ENCODE measurements at regions not wholly inside any gene's neighbourhood (a gene's known extent, or its start where the extent isn't known, plus 50 kb on each side); places are given as distances from the start of the nearest gene placed in this dataset.

DNA sequence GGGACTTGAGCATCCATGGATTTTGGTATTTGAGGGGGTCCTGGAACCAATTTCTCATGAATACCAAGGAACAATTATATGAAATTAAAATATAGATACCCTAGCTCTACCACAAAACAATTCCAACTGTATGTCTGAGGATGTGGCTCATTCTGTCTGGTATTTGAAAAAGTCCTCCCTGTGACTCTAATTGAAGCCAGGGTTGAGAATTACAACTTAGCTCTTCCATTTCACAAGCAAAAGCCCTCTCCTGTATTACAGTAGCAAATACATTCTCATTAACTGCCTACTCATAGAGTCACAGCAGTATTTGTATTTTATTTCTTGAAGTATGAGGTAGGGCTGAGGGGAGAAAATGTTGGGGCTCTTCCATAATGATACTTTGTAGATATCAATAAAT, 187.8 kb upstream of the OLFM3 start:
- no peaks in the 10 kb centered on the region for H3K4me1 ChIP-seq (ENCODE audit: control insufficient read depth in 1 of 2, insufficient read depth in 2 of 2, low read length in 2 of 2)
- intact Hi-C loops (cut with DNase I), result no loop called here
- H3K36me3 ChIP-seq (ENCODE audit: control insufficient read depth in 1 of 2, insufficient read depth in 2 of 2, low read length in 1 of 2), result no peaks in the 10 kb centered on the region
- no peak overlapping the region for H3K4me3 ChIP-seq (ENCODE audit: low read length in 2 of 2)
- no peak for ATAC-seq (ENCODE audit: low FRiP score)
- no peak overlapping the region for H3K27ac ChIP-seq (ENCODE audit: low read depth in 1 of 2, low read length in 2 of 2)
- H3K9me3 ChIP-seq (ENCODE audit: control insufficient read depth, low read length), result no peaks in the 10 kb centered on the region
- no peak for DNase-seq
- H3K27me3 ChIP-seq (ENCODE audit: control insufficient read depth in 1 of 2, insufficient read depth in 2 of 2, low read length in 1 of 2), result no peaks in the 10 kb centered on the region

GRCh38 chr1:102183711-102184110, 187.0 kb upstream of the OLFM3 start:
- Histone ChIP-seq H3K4me3 (ENCODE audit: low read length in 2 of 2) (no peak overlapping the region), H3K27ac (ENCODE audit: low read depth in 1 of 2, low read length in 2 of 2) (no peak overlapping the region), H3K27me3 (ENCODE audit: control insufficient read depth in 1 of 2, insufficient read depth in 2 of 2, low read length in 1 of 2) (no peaks in the 10 kb centered on the region), H3K4me1 (ENCODE audit: control insufficient read depth in 1 of 2, insufficient read depth in 2 of 2, low read length in 2 of 2) (no peaks in the 10 kb centered on the region), H3K9me3 (ENCODE audit: control insufficient read depth, low read length) (no peaks in the 10 kb centered on the region), H3K36me3 (ENCODE audit: control insufficient read depth in 1 of 2, insufficient read depth in 2 of 2, low read length in 1 of 2) (no peaks in the 10 kb centered on the region)
- DNase-seq (no peak), ATAC-seq (ENCODE audit: low FRiP score) (no peak)
- intact Hi-C loops (cut with DNase I), result no loop called here
- 69 to 70% methylated on average over 2 of the region's 2 CpGs for WGBS, 2 donors

GRCh38 chr1:102182603-102183260, 186.0 kb upstream of the OLFM3 start:
- no peaks in the 10 kb centered on the region for H3K36me3 ChIP-seq (ENCODE audit: control insufficient read depth in 1 of 2, insufficient read depth in 2 of 2, low read length in 1 of 2)
- 80 to 83% methylated on average over 5 of the region's 5 CpGs for WGBS, 2 donors

DNA sequence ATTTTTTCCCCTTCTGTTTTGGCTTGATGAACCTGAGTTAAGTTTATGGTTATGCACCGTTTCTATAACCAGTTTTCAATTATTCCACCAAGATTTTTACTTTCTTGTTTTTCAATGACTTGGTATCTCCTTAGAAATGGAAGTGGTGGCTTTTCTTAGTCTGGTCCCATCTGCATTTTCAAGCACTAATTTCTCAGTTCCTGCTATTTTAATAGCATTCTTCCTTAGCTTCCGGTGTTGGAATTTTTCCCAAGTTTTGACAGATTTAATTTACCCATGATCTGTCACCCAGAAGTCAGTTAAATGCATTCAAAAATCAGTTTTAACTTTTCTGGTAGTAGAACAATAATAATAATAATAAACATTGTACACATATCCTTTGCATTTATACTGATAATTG, 184.6 kb upstream of the OLFM3 start:
- Histone ChIP-seq H3K9me3 (ENCODE audit: control insufficient read depth, low read length) (no peaks in the 10 kb centered on the region), H3K27me3 (ENCODE audit: control insufficient read depth in 1 of 2, insufficient read depth in 2 of 2, low read length in 1 of 2) (no peaks in the 10 kb centered on the region), H3K27ac (ENCODE audit: low read depth in 1 of 2, low read length in 2 of 2) (no peak overlapping the region), H3K36me3 (ENCODE audit: control insufficient read depth in 1 of 2, insufficient read depth in 2 of 2, low read length in 1 of 2) (no peaks in the 10 kb centered on the region), H3K4me3 (ENCODE audit: low read length in 2 of 2) (no peak overlapping the region), H3K4me1 (ENCODE audit: control insufficient read depth in 1 of 2, insufficient read depth in 2 of 2, low read length in 2 of 2) (no peaks in the 10 kb centered on the region)
- ATAC-seq (ENCODE audit: low FRiP score) (no peak), DNase-seq (no peak)
- intact Hi-C loops (cut with DNase I), result no loop called here
- 74 to 75% methylated on average over 2 of the region's 2 CpGs for WGBS, 2 donors

More at GRCh38 chr1:102182603-102183260, 186.0 kb upstream of the OLFM3 start:
- H3K27ac ChIP-seq (ENCODE audit: low read depth in 1 of 2, low read length in 2 of 2), result no peak overlapping the region
- no peak overlapping the region for H3K4me3 ChIP-seq (ENCODE audit: low read length in 2 of 2)
- no peak for ATAC-seq (ENCODE audit: low FRiP score)
- no peaks in the 10 kb centered on the region for H3K9me3 ChIP-seq (ENCODE audit: control insufficient read depth, low read length)
- no peaks in the 10 kb centered on the region for H3K4me1 ChIP-seq (ENCODE audit: control insufficient read depth in 1 of 2, insufficient read depth in 2 of 2, low read length in 2 of 2)
- no peaks in the 10 kb centered on the region for H3K27me3 ChIP-seq (ENCODE audit: control insufficient read depth in 1 of 2, insufficient read depth in 2 of 2, low read length in 1 of 2)
- DNase-seq, result no peak
- intact Hi-C loops (cut with DNase I), result no loop called here

- no peaks in the 10 kb centered on the region for H3K27me3 ChIP-seq (ENCODE audit: control insufficient read depth in 1 of 2, insufficient read depth in 2 of 2, low read length in 1 of 2)
- H3K27ac ChIP-seq (ENCODE audit: low read depth in 1 of 2, low read length in 2 of 2), result no peak overlapping the region
- ATAC-seq (ENCODE audit: low FRiP score) (no peak), DNase-seq (no peak)
- H3K4me1 ChIP-seq (ENCODE audit: control insufficient read depth in 1 of 2, insufficient read depth in 2 of 2, low read length in 2 of 2), result no peaks in the 10 kb centered on the region
- no peak overlapping the region for H3K4me3 ChIP-seq (ENCODE audit: low read length in 2 of 2)
- H3K9me3 ChIP-seq (ENCODE audit: control insufficient read depth, low read length), result no peaks in the 10 kb centered on the region
- 63 to 67% methylated on average over 2 of the region's 2 CpGs for WGBS, 2 donors
- H3K36me3 ChIP-seq (ENCODE audit: control insufficient read depth in 1 of 2, insufficient read depth in 2 of 2, low read length in 1 of 2), result no peaks in the 10 kb centered on the region
- intact Hi-C loops (cut with DNase I), result no loop called here
Observed at GRCh38 chr1:102178480-102178879, 181.8 kb upstream of the OLFM3 start.

DNA sequence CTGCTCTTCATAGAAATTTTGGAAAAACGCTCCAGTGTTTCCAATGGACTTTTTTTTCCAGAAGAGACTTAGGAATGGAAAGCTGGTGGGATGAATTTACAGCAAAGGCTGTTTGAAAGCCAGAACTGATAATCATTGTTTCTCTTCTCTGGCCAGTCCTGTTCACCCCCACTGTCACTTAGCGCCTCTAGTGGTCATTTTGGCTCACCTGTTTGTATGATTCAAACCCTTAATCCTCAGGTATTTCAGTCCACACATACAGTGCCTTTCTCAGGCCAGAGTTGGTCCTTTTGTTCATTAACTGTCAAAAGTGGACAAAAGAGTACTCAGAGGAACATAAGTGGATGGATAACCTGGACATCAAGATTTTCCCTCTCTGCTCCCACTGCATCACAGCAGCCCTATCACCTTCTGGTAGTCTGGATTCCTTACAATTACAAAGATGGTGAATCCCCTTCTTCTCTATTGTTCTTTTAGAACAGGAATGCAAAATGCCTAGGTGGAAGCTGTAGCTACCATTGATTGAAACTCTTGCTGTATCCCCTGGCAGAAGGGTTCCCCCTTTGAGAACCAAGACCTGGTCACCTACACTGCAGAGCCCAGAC, 177.6 kb upstream of the OLFM3 start:
- no peak overlapping the region for H3K27ac ChIP-seq (ENCODE audit: low read depth in 1 of 2, low read length in 2 of 2)
- ATAC-seq (ENCODE audit: low FRiP score), result no peak
- intact Hi-C loops (cut with DNase I), result no loop called here
- no peaks in the 10 kb centered on the region for H3K4me1 ChIP-seq (ENCODE audit: control insufficient read depth in 1 of 2, insufficient read depth in 2 of 2, low read length in 2 of 2)
- DNase-seq, result no peak
- H3K27me3 ChIP-seq (ENCODE audit: control insufficient read depth in 1 of 2, insufficient read depth in 2 of 2, low read length in 1 of 2), result no peaks in the 10 kb centered on the region
- H3K4me3 ChIP-seq (ENCODE audit: low read length in 2 of 2), result no peak overlapping the region
- H3K9me3 ChIP-seq (ENCODE audit: control insufficient read depth, low read length), result no peaks in the 10 kb centered on the region
- WGBS, 2 donors, result 14 to 25% methylated on average over 2 of the region's 2 CpGs
- H3K36me3 ChIP-seq (ENCODE audit: control insufficient read depth in 1 of 2, insufficient read depth in 2 of 2, low read length in 1 of 2), result no peaks in the 10 kb centered on the region

GRCh38 chr1:102172200-102172599, 175.5 kb upstream of the OLFM3 start:
- ATAC-seq (ENCODE audit: low FRiP score), result no peak
- intact Hi-C loops (cut with DNase I), result no loop called here
- 65 to 84% methylated on average over 1 of the region's 1 CpG for WGBS, 2 donors

GRCh38 chr1:102163799-102164198, 167.1 kb upstream of the OLFM3 start:
- intact Hi-C loops (cut with DNase I), result no loop called here
- H3K27me3 ChIP-seq (ENCODE audit: control insufficient read depth in 1 of 2, insufficient read depth in 2 of 2, low read length in 1 of 2), result no peaks in the 10 kb centered on the region
- ATAC-seq (ENCODE audit: low FRiP score) (no peak), DNase-seq (no peak)
- H3K4me3 ChIP-seq (ENCODE audit: low read length in 2 of 2), result no peak overlapping the region
- WGBS, 2 donors, result 38 to 56% methylated on average over 1 of the region's 1 CpG
- no peaks in the 10 kb centered on the region for H3K36me3 ChIP-seq (ENCODE audit: control insufficient read depth in 1 of 2, insufficient read depth in 2 of 2, low read length in 1 of 2)
- no peak overlapping the region for H3K27ac ChIP-seq (ENCODE audit: low read depth in 1 of 2, low read length in 2 of 2)
- H3K9me3 ChIP-seq (ENCODE audit: control insufficient read depth, low read length), result no peaks in the 10 kb centered on the region
- no peaks in the 10 kb centered on the region for H3K4me1 ChIP-seq (ENCODE audit: control insufficient read depth in 1 of 2, insufficient read depth in 2 of 2, low read length in 2 of 2)

More at GRCh38 chr1:102172200-102172599, 175.5 kb upstream of the OLFM3 start:
- no peak overlapping the region for H3K4me3 ChIP-seq (ENCODE audit: low read length in 2 of 2)
- no peak for DNase-seq
- H3K4me1 ChIP-seq (ENCODE audit: control insufficient read depth in 1 of 2, insufficient read depth in 2 of 2, low read length in 2 of 2), result no peaks in the 10 kb centered on the region
- no peak overlapping the region for H3K27ac ChIP-seq (ENCODE audit: low read depth in 1 of 2, low read length in 2 of 2)
- no peaks in the 10 kb centered on the region for H3K27me3 ChIP-seq (ENCODE audit: control insufficient read depth in 1 of 2, insufficient read depth in 2 of 2, low read length in 1 of 2)
- no peaks in the 10 kb centered on the region for H3K36me3 ChIP-seq (ENCODE audit: control insufficient read depth in 1 of 2, insufficient read depth in 2 of 2, low read length in 1 of 2)
- no peaks in the 10 kb centered on the region for H3K9me3 ChIP-seq (ENCODE audit: control insufficient read depth, low read length)

GRCh38 chr1:102151242-102151641, 154.5 kb upstream of the OLFM3 start:
- ATAC-seq (ENCODE audit: low FRiP score), result no peak
- Histone ChIP-seq H3K4me3 (ENCODE audit: low read length in 2 of 2) (no peak overlapping the region), H3K4me1 (ENCODE audit: control insufficient read depth in 1 of 2, insufficient read depth in 2 of 2, low read length in 2 of 2) (no peaks in the 10 kb centered on the region), H3K27me3 (ENCODE audit: control insufficient read depth in 1 of 2, insufficient read depth in 2 of 2, low read length in 1 of 2) (no peaks in the 10 kb centered on the region), H3K27ac (ENCODE audit: low read depth in 1 of 2, low read length in 2 of 2) (no peak overlapping the region), H3K9me3 (ENCODE audit: control insufficient read depth, low read length) (no peaks in the 10 kb centered on the region), H3K36me3 (ENCODE audit: control insufficient read depth in 1 of 2, insufficient read depth in 2 of 2, low read length in 1 of 2) (no peaks in the 10 kb centered on the region)
- 39 to 41% methylated on average over 3 of the region's 3 CpGs for WGBS, 2 donors
- intact Hi-C loops (cut with DNase I), result no loop called here
- no peak for DNase-seq

All from aorta (tissue), 5 donors.